ENCODE measurements at regions not wholly inside any gene's neighbourhood (a gene's known extent, or its start where the extent isn't known, plus 50 kb on each side); places are given as distances from the start of the nearest gene placed in this dataset.

DNA sequence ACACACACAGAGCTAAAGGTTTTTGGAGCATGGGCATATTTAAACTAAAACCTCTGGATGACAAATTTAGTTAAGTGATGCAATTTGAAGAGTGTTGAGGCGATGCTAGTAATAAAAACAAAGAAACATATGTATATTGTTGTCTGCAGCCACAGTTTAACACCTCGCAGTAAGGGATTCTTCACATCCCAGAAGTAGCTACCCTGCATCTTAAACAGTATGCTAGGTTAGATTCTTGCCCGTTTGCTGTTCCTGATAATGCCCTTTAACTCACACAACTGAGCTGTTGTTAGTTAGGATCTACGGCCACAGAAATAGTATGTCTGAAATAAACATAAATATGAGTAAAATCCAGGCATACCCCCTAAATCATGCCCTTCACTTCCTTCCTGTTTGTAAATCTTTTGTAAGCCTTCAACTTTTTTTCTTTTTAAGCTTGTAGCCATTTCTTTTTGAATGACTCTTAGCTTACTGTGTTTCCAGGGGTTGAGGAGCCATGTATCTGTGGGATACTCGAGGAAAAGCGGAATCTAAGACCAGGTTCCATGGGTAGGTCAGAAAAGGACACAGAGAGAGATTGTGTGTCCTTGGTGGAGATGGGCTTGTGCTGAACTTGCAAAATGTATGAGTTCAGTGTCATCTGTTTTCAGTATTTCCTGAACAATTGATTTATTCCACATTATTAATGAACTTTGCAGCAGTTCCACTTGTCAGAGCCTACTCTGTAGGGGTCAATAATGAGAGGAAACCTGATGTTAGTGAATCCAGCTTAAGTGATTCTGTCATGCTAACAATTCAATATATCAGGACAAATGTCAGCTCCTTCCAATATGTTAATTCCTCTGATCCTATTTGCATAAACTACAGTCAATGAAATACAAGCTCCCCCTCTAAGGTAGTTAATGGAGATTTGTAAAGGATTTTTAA lies 349.6 kb downstream of the GPAT3 start:
- TF ChIP-seq EZH2 (IDR thresholded peaks at IDR 0.05; ENCODE audit: insufficient read depth, poor library complexity, severe bottlenecking) = no peak
- no peak for TF ChIP-seq EZH2phosphoT487 (IDR thresholded peaks at IDR 0.05; ENCODE audit: insufficient read depth, low read depth)
